ENCODE measurements at regions not wholly inside any gene's neighbourhood (a gene's known extent, or its start where the extent isn't known, plus 50 kb on each side); places are given as distances from the start of the nearest gene placed in this dataset.

DNA sequence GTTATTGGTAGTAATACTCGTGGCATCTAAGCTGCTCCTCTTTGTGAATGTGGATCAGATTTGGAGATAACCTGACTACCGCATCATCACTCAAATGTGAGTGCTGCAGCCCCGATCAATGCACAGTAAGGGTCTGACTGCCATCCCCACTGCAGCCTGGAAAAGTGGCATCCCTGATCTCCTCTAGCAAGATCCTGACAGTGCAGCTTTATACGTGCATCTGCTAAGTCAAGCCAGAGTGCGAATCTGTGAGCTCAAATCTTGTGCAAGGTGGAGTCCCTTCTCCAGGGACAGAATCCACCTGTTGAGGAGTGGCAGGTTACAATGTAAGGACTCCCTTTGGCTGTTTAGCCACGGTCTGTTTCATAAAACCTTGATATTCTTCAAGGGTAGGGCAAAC lies 215.0 kb upstream of the EXOC2 start:
- no peak overlapping the region for H3K27ac ChIP-seq (ENCODE audit: low read length)
- 82% methylated on average over 5 of the region's 6 CpGs for WGBS (ENCODE audit: insufficient coverage)
- H3K27me3 ChIP-seq (ENCODE audit: control insufficient read depth, insufficient read depth, low read length) = peaks cover 4% of the 10 kb centered on the region
- H3K4me1 ChIP-seq (ENCODE audit: control insufficient read depth, insufficient read depth, low read length) = no peaks in the 10 kb centered on the region
- H3K4me3 ChIP-seq (ENCODE audit: low read length) = no peak overlapping the region
- no peak for DNase-seq
- no peaks in the 10 kb centered on the region for H3K9me3 ChIP-seq (replicated peaks; ENCODE audit: control insufficient read depth, low read depth, low read length)
- no peaks in the 10 kb centered on the region for H3K36me3 ChIP-seq (ENCODE audit: control insufficient read depth, insufficient read depth, low read length)

DNA sequence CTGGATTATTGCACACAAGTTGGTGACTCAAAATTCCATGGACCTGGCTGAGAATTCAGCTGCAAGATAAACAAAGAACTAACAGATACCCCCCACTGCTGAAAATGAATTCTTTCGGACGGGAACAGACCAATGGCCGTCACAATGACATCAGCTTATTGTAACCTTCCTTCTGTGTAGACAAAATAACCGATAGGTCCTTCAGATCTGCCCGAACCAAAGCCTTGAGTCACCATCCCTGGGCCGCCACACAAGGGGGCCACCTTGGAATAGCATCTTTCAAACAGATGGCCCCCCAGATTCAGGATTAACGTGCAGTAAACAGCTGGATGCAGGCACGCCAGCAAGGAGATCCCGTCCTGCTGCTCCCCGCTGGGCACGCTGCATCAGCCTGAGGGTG lies 214.0 kb upstream of the EXOC2 start:
- no peaks in the 10 kb centered on the region for H3K4me1 ChIP-seq (ENCODE audit: control insufficient read depth, insufficient read depth, low read length)
- no peaks in the 10 kb centered on the region for H3K36me3 ChIP-seq (ENCODE audit: control insufficient read depth, insufficient read depth, low read length)
- DNase-seq = no peak
- H3K9me3 ChIP-seq (replicated peaks; ENCODE audit: control insufficient read depth, low read depth, low read length) = no peaks in the 10 kb centered on the region
- 76% methylated on average over 8 of the region's 11 CpGs for WGBS (ENCODE audit: insufficient coverage)
- no peak overlapping the region for H3K27ac ChIP-seq (ENCODE audit: low read length)
- no peak overlapping the region for H3K4me3 ChIP-seq (ENCODE audit: low read length)
- H3K27me3 ChIP-seq (ENCODE audit: control insufficient read depth, insufficient read depth, low read length) = peaks cover 4% of the 10 kb centered on the region

- no peak overlapping the region for H3K4me3 ChIP-seq (ENCODE audit: low read length)
- H3K9me3 ChIP-seq (replicated peaks; ENCODE audit: control insufficient read depth, low read depth, low read length) = no peaks in the 10 kb centered on the region
Observed at GRCh38 chr6:905556-905955, 212.6 kb upstream of the EXOC2 start.

DNA sequence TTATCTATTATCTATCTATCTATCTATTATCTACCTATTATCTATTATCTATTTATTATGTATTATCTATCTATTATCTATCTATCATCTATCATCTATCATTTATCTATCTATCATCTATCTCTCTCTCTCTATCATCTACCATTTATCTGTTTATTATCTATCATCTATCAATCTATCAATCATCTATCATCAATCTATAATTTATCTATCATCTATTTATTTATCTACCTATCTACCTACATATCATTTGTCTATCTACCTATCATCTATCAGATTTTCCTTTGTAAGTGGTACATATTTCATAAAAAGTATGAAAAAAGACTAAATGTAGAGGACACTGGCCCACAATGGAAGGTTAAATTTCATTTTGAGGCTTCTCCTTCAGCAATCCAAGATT lies 212.1 kb upstream of the EXOC2 start:
- no peak for DNase-seq
- H3K9me3 ChIP-seq (replicated peaks; ENCODE audit: control insufficient read depth, low read depth, low read length) = no peaks in the 10 kb centered on the region
- H3K4me3 ChIP-seq (ENCODE audit: low read length) = no peak overlapping the region
- H3K4me1 ChIP-seq (ENCODE audit: control insufficient read depth, insufficient read depth, low read length) = peaks cover 7% of the 10 kb centered on the region
- H3K27me3 ChIP-seq (ENCODE audit: control insufficient read depth, insufficient read depth, low read length) = peaks cover 4% of the 10 kb centered on the region
- no peak overlapping the region for H3K27ac ChIP-seq (ENCODE audit: low read length)
- H3K36me3 ChIP-seq (ENCODE audit: control insufficient read depth, insufficient read depth, low read length) = no peaks in the 10 kb centered on the region

More at GRCh38 chr6:905556-905955, 212.6 kb upstream of the EXOC2 start:
- DNase-seq = no peak
- Histone ChIP-seq H3K36me3 (ENCODE audit: control insufficient read depth, insufficient read depth, low read length) (no peaks in the 10 kb centered on the region), H3K27me3 (ENCODE audit: control insufficient read depth, insufficient read depth, low read length) (peaks cover 4% of the 10 kb centered on the region), H3K4me1 (ENCODE audit: control insufficient read depth, insufficient read depth, low read length) (peaks cover 7% of the 10 kb centered on the region), H3K27ac (ENCODE audit: low read length) (no peak overlapping the region)

GRCh38 chr6:903761-904160 lies 210.8 kb upstream of the EXOC2 start:
- Histone ChIP-seq H3K4me1 (ENCODE audit: control insufficient read depth, insufficient read depth, low read length) (peaks cover 7% of the 10 kb centered on the region), H3K4me3 (ENCODE audit: low read length) (no peak overlapping the region), H3K36me3 (ENCODE audit: control insufficient read depth, insufficient read depth, low read length) (no peaks in the 10 kb centered on the region), H3K27ac (ENCODE audit: low read length) (no peak overlapping the region), H3K9me3 (replicated peaks; ENCODE audit: control insufficient read depth, low read depth, low read length) (no peaks in the 10 kb centered on the region), H3K27me3 (ENCODE audit: control insufficient read depth, insufficient read depth, low read length) (peaks cover 4% of the 10 kb centered on the region)
- peak; percentile 23 for DNase-seq
- WGBS (ENCODE audit: insufficient coverage) = 76% methylated on average over 2 of the region's 6 CpGs

GRCh38 chr6:901696-902460 lies 208.9 kb upstream of the EXOC2 start:
- DNase-seq = peak; percentile 21
- Histone ChIP-seq H3K36me3 (ENCODE audit: control insufficient read depth, insufficient read depth, low read length) (no peaks in the 10 kb centered on the region), H3K4me3 (ENCODE audit: low read length) (no peak overlapping the region), H3K27ac (ENCODE audit: low read length) (no peak overlapping the region), H3K27me3 (ENCODE audit: control insufficient read depth, insufficient read depth, low read length) (peaks cover 2% of the 10 kb centered on the region), H3K9me3 (replicated peaks; ENCODE audit: control insufficient read depth, low read depth, low read length) (no peaks in the 10 kb centered on the region), H3K4me1 (ENCODE audit: control insufficient read depth, insufficient read depth, low read length) (peaks cover 7% of the 10 kb centered on the region)
- WGBS (ENCODE audit: insufficient coverage) = 33% methylated on average over 2 of the region's 9 CpGs

DNA sequence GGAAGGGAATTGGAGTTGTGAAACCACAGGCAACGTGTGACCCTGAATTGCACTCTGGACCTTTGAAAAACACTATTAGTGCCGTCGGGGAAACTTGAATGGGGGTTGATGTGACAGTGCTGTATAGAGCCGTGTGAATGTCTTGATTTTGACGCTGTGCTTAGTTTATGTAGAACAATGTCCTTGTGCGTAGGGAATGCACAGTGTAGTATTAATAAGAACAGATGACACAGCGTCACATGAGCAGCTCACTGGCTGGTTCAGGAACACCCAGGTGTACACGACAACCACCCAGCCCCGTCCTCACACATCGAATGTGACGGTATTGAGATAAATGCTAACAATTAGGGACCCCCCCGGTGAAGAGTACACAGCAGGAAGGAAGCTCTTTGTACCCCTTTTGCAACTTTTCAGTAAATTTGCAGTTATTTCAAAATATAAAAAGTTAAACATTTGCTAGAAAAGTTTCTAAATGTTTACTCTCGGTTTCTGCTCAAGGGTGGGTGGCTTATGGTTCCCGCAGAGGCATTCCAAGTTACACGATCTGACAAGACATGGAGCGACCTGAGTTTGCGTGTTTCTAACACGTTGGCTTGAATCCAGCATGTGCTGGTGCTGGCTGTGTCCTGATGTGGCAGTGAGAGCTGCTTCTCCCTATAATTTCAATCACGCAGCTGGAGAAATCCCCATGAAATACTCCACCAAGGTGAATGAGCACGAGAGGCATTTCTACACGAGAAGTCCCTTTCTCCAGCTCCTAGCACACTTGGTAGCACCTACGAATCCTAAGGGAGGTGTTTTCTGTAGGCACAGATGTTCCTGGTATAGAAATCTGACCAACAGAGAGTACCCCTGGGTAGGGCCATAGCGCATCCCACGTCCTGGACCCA lies 208.0 kb upstream of the EXOC2 start:
- Histone ChIP-seq H3K4me1 (ENCODE audit: control insufficient read depth, insufficient read depth, low read length) (peaks cover 7% of the 10 kb centered on the region), H3K36me3 (ENCODE audit: control insufficient read depth, insufficient read depth, low read length) (no peaks in the 10 kb centered on the region), H3K4me3 (ENCODE audit: low read length) (no peak overlapping the region), H3K27me3 (ENCODE audit: control insufficient read depth, insufficient read depth, low read length) (peaks cover 2% of the 10 kb centered on the region), H3K27ac (ENCODE audit: low read length) (no peak overlapping the region), H3K9me3 (replicated peaks; ENCODE audit: control insufficient read depth, low read depth, low read length) (no peaks in the 10 kb centered on the region)
- WGBS (ENCODE audit: insufficient coverage) = 60% methylated on average over 12 of the region's 24 CpGs
- DNase-seq = no peak

- Histone ChIP-seq H3K27ac (ENCODE audit: low read length) (no peak overlapping the region), H3K36me3 (ENCODE audit: control insufficient read depth, insufficient read depth, low read length) (no peaks in the 10 kb centered on the region), H3K27me3 (ENCODE audit: control insufficient read depth, insufficient read depth, low read length) (peaks cover 2% of the 10 kb centered on the region), H3K9me3 (replicated peaks; ENCODE audit: control insufficient read depth, low read depth, low read length) (no peaks in the 10 kb centered on the region), H3K4me3 (ENCODE audit: low read length) (no peak overlapping the region), H3K4me1 (ENCODE audit: control insufficient read depth, insufficient read depth, low read length) (peaks cover 7% of the 10 kb centered on the region)
- 56% methylated on average over 7 of the region's 12 CpGs for WGBS (ENCODE audit: insufficient coverage)
- DNase-seq = no peak
Observed at GRCh38 chr6:897528-898207, 204.7 kb upstream of the EXOC2 start.

- H3K27ac ChIP-seq (ENCODE audit: low read length) = no peak overlapping the region
- no peaks in the 10 kb centered on the region for H3K36me3 ChIP-seq (ENCODE audit: control insufficient read depth, insufficient read depth, low read length)
- H3K4me1 ChIP-seq (ENCODE audit: control insufficient read depth, insufficient read depth, low read length) = no peaks in the 10 kb centered on the region
- H3K4me3 ChIP-seq (ENCODE audit: low read length) = no peak overlapping the region
- DNase-seq = no peak
- H3K27me3 ChIP-seq (ENCODE audit: control insufficient read depth, insufficient read depth, low read length) = no peaks in the 10 kb centered on the region
- no peaks in the 10 kb centered on the region for H3K9me3 ChIP-seq (replicated peaks; ENCODE audit: control insufficient read depth, low read depth, low read length)
- 75% methylated on average over 6 of the region's 6 CpGs for WGBS (ENCODE audit: insufficient coverage)
Observed at GRCh38 chr6:894274-894673, 201.3 kb upstream of the EXOC2 start.

DNA sequence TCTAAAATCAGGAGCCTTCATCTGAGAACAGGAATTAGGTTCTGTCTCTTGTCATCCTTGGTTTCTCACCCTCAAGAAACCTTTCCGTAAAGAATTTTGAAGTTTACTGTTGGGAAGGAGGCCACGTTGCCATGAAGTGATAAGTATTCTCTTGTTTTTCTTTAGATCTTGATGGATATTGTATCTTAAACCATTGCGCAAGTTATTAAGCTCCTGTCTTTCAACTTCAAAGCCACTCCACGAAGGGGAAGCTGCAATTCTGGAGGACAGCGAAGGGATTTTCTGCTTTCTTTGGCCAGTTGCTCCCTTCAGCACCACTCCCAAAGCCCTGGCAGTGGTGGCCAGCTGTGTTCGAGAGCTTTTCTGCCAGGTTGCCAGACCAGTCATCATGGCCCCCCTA lies 198.1 kb upstream of the EXOC2 start:
- Histone ChIP-seq H3K4me3 (ENCODE audit: low read length) (no peak overlapping the region), H3K9me3 (replicated peaks; ENCODE audit: control insufficient read depth, low read depth, low read length) (no peaks in the 10 kb centered on the region), H3K4me1 (ENCODE audit: control insufficient read depth, insufficient read depth, low read length) (no peaks in the 10 kb centered on the region), H3K27me3 (ENCODE audit: control insufficient read depth, insufficient read depth, low read length) (no peaks in the 10 kb centered on the region), H3K36me3 (ENCODE audit: control insufficient read depth, insufficient read depth, low read length) (no peaks in the 10 kb centered on the region), H3K27ac (ENCODE audit: low read length) (no peak overlapping the region)
- no peak for DNase-seq
- 89% methylated on average over 4 of the region's 6 CpGs for WGBS (ENCODE audit: insufficient coverage)
